NOMO-1 treated with dmso at 0.1 percent for 144 hours (cell line): ENCODE measurements at regions not wholly inside any gene's neighbourhood (a gene's known extent, or its start where the extent isn't known, plus 50 kb on each side); places are given as distances from the start of the nearest gene placed in this dataset.

Source experiments
- DNase-seq: peaks from one replicate; lab custom pipeline; 2025; ENCODE audit not compliant: unreplicated experiment; lab: John Stamatoyannopoulos, UW

DNA sequence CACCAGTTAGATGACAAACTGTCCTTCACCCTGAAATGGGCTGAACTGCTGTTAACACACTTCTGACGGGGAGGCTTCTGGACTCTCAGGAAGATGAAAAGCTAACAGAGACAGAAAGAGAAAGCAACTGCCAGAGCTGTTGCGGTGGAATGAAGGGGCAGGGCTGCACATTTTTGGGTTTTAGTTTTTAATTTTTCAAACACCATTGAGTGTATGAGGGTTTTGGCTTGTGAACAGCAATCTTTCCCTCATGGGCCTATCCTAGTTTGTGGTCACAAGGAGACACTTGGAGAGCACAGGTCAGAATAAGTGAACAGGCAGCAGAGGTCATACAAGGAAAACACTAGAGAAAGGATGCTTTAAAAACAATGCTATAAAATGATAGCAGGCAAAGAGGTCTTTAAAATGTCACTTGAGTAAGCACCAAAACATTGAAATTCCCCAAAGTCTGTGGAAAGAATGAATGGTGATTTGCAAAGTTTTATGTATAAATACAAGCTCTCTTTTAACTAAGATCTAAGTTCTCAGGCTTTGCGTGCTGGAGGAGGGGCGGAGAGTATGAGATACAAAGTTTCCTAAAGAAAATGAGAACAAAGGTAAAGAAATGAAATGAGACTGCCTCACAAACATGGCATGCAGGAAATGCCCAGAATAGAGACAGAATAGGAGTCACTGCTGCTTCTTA, 101.4 kb upstream of the GLI3 start:
- no peak for DNase-seq

DNA sequence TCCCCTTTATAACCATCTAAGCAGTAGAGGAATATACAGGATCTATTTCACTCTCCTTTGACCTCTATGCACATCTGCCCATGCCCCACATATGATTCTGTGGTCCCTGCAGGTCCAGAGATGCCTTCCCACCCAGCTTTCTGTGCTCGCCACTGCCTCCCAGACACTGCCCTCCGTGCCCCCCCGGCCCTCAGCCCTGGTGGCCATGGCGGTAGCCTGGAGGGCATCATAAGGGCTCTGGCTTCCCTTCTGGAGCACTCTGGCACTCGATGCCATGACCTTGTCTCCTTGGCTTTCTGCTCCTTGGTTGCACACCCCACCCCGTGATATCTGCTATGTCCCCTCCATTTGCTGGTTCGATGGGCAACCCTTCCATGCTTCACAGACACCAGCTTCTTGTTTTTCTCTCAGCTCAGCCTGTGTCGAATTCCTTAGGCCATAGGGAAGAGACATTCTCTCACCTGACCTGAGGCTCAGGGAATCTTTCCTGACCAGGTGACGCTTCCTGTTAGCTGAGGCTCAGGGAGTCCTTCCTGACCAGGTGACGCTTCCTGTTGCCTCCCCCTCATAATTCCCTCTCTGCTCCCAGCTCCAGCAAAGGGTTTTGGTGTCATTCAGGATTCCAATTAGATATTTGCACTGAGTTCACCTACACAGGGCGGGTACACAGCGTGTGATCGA, 100.4 kb upstream of the GLI3 start:
- DNase-seq: no peak

DNA sequence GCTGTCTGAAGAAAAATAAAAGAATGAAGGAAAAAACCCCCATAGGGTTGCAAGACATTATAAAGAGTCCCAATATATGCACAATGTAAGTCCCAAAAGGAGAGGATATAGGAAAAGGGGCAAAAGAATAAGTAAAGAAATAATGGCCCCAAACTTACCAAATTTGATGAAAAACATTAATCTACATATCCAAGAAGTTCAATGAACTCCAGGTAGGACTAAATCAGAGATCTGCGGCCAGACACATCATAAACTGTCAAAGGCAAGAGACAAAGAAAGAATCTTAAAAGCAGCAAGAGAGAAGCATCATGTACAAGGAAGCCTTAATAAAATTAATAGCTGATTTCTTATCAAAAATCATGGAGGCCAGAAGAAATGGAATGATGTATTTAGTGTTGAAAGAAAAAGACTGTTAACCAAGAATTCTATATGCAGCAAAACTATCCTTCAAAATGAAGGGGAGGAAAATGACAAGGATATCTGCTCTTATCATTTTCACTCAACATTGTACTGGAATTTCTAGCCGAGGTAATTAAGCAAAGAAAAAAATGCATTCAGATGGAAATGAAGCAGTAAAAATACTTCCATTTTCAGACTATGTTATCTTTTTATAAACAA, 95.7 kb upstream of the GLI3 start:
- DNase-seq: no peak

DNA sequence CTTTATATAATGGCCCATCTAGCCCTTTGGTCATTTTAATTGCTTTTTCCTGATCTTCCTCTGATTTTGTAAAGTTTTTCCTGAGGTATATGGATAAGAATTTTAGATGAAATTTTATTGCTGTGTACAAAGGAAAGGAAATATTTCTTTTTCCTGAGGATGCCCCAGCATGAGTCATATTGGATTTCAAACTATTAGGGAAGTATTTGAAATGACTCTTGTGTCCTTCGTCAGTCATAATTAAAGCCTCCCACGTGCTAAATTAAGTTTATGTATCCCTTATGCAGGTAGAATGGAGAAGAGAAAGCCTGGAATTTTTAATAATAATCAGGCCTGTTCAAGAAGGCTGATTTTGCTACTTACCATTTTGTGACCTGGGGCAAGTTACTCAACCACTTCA, 82.6 kb upstream of the GLI3 start:
- DNase-seq: no peak

- no peak for DNase-seq
Observed at GRCh38 chr7:42315631-42316030, 78.6 kb upstream of the GLI3 start.

- DNase-seq: no peak
Observed at GRCh38 chr7:42315103-42315502, 78.1 kb upstream of the GLI3 start.

- DNase-seq: no peak
Observed at GRCh38 chr7:42314696-42315095, 77.7 kb upstream of the GLI3 start.

DNA sequence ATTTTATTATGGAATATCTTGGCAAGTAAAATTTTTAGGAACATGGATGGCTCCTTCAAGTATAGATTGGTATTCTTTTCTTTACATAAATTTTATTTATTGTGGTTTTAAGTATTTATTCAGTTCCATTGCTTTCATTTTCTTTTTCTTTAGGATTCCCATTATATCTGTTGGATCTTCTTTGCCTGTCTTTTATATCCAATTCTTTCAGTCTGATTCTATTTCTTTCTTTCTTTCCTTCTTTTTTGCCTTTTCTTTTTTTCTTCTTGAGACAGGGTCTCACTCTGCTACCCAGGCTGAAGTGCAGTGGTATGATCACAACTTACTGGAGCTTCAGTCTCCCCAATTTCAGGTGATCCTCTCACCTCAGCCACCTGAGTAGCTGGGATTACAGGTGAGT, 74.2 kb upstream of the GLI3 start:
- no peak for DNase-seq

DNA sequence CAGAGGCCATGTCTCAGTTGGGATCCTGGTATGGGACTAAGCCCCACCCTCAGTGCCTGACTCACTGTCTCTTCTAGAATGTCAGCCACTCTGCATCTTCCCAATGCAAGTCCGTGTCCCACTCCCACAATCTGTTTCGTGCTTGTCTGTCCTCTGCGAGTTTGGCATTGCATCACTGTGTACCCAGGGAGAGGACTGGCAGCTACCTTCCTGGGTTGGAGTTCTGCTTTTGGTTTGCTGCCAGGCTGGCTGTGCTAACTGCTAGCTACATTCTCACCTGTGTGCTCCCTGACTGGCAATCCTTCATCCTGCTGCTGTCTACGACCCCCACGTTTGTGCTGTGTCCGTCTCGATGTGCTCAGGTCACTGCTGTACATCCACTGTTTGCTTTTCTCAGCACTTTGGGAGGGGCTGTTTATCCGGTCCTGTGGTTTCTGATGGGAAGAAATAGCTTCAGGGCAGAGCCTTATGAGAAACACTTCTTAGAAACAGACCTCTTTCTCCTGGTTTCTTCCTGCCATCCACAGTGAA, 56.0 kb upstream of the GLI3 start:
- no peak for DNase-seq

DNA sequence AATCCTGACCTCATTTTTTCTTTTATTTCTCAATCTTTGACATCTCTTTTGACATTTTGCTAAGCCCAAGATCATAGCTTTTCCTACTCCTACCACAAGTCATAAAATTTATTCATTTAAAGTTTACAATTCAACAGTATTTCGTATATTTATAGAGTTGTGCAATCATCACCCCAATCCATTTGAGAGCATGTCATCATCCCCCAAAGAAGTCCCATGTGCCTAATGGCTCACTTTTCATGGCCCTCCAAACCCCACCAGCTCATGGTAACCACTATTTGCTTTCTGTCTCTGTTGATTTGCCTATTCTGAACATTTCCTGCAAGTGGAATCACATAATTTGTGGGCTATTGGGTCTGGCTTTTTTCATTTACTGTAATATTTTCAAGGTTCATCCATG, 52.5 kb upstream of the GLI3 start:
- DNase-seq: no peak
